ENCODE measurements at regions not wholly inside any gene's neighbourhood (a gene's known extent, or its start where the extent isn't known, plus 50 kb on each side); places are given as distances from the start of the nearest gene placed in this dataset.

DNA sequence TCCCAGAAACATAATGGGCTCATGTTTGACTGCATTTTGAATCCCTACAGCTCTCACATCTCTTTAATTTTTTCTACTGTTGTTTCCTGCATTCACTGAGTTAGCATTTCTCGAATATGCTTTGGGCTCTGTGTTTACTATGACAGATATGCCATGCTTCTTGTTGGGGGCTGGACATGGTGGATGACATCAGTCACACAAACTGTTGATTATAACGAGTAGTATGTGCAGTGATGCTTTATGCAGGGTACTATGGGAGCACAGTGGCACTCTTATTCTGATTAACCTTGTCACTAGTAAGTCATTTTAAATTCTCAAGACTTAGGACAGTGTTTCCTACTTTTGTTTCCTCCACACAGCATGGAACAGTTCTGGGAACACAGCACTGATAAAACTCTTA is 295.4 kb upstream of the ZNF608 start:
- TF ChIP-seq, protein P1, sequence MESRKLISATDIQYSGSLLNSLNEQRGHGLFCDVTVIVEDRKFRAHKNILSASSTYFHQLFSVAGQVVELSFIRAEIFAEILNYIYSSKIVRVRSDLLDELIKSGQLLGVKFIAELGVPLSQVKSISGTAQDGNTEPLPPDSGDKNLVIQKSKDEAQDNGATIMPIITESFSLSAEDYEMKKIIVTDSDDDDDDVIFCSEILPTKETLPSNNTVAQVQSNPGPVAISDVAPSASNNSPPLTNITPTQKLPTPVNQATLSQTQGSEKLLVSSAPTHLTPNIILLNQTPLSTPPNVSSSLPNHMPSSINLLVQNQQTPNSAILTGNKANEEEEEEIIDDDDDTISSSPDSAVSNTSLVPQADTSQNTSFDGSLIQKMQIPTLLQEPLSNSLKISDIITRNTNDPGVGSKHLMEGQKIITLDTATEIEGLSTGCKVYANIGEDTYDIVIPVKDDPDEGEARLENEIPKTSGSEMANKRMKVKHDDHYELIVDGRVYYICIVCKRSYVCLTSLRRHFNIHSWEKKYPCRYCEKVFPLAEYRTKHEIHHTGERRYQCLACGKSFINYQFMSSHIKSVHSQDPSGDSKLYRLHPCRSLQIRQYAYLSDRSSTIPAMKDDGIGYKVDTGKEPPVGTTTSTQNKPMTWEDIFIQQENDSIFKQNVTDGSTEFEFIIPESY (IDR thresholded peaks at IDR 0.05): no peak
- TF ChIP-seq, protein P2, sequence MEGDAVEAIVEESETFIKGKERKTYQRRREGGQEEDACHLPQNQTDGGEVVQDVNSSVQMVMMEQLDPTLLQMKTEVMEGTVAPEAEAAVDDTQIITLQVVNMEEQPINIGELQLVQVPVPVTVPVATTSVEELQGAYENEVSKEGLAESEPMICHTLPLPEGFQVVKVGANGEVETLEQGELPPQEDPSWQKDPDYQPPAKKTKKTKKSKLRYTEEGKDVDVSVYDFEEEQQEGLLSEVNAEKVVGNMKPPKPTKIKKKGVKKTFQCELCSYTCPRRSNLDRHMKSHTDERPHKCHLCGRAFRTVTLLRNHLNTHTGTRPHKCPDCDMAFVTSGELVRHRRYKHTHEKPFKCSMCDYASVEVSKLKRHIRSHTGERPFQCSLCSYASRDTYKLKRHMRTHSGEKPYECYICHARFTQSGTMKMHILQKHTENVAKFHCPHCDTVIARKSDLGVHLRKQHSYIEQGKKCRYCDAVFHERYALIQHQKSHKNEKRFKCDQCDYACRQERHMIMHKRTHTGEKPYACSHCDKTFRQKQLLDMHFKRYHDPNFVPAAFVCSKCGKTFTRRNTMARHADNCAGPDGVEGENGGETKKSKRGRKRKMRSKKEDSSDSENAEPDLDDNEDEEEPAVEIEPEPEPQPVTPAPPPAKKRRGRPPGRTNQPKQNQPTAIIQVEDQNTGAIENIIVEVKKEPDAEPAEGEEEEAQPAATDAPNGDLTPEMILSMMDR (IDR thresholded peaks at IDR 0.05; ENCODE audit: low read depth, low read length, missing input control): no peak
- no peak for TF ChIP-seq EGR1 (IDR thresholded peaks at IDR 0.05; ENCODE audit: low read depth in 2 of 2)
- TF ChIP-seq, protein P3, sequence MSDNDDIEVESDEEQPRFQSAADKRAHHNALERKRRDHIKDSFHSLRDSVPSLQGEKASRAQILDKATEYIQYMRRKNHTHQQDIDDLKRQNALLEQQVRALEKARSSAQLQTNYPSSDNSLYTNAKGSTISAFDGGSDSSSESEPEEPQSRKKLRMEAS (IDR thresholded peaks at IDR 0.05): no peak
- TF ChIP-seq FOXA1 (IDR thresholded peaks at IDR 0.05): no peak
- no peak for TF ChIP-seq RAD21 (IDR thresholded peaks at IDR 0.05)

Measured in liver (tissue), 3 donors.